BJ (cell line): ENCODE measurements at regions not wholly inside any gene's neighbourhood (a gene's known extent, or its start where the extent isn't known, plus 50 kb on each side); places are given as distances from the start of the nearest gene placed in this dataset.

ENCODE experiments used
- CTCF ChIA-PET: fragments of 350-600 bp; formaldehyde crosslinking; extraction: SDS; loops from one replicate; lab custom pipeline; 2021; ENCODE audit warnings: antibody characterized with exemption, inconsistent platforms; lab: Yijun Ruan, JAX
- POLR2A ChIA-PET: fragments of 300-600 bp; sonication (Branson Sonifier 250); formaldehyde crosslinking; extraction: SDS; loops from one replicate; lab custom pipeline; 2021; ENCODE audit warnings: antibody characterized with exemption; lab: Charles Lee
- DNase-seq: peaks from one replicate; pipeline ENCODE4 v3.0.0-alpha.2; 2011; ENCODE audit warnings: low read depth
- H3K27me3 ChIP-seq: 2 replicates; pipeline ENCODE4 v1.6.0; 2011; ENCODE audit warnings: low read length; ENCODE audit not compliant: control insufficient read depth, insufficient read depth
- H3K36me3 ChIP-seq: 2 replicates; pipeline ENCODE4 v1.5.1; 2011; ENCODE audit warnings: low read length; ENCODE audit not compliant: control insufficient read depth, insufficient read depth
- H3K4me3 ChIP-seq: 2 replicates; pipeline ENCODE4 v1.5.1; 2011; ENCODE audit warnings: low read depth, mild to moderate bottlenecking, control low read depth, low read length
- TF ChIP-seq, protein P1 (sequence below): IDR thresholded peaks from 2 replicates; pipeline ENCODE4 v1.5.1; 2011; ENCODE audit warnings: low read depth, mild to moderate bottlenecking, control low read depth, inconsistent platforms, low read length, moderate library complexity; ENCODE audit not compliant: insufficient read depth

DNA sequence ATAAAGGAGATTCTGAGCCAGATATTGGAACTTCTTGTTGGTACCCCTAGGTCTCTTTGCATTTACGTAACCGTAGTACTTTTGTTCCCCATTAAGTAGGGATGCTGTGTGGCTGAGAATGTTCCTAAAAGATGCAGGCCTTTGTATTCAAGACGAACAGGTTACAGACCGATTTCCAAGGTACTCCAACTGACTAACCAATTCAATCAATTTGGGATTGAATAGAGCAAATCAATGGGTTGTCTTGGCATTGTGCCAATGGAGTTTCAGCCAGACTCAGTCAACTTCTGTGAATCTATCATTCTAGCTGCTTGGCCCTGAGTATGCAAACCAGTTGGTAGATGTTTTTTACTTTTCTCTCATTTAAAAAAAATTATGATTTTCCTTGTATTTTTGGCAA is 347.3 kb upstream of the NPVF start:
- CTCF ChIA-PET: interaction anchor here (1.6 to 1.8 kb wide), 3 partner anchors 10 to 316 kb away, joined by 5 to 15 read pairs (median 6); no protein-coding TSS in a partner anchor
- H3K36me3 ChIP-seq: no peaks in the 10 kb centered on the region

DNA sequence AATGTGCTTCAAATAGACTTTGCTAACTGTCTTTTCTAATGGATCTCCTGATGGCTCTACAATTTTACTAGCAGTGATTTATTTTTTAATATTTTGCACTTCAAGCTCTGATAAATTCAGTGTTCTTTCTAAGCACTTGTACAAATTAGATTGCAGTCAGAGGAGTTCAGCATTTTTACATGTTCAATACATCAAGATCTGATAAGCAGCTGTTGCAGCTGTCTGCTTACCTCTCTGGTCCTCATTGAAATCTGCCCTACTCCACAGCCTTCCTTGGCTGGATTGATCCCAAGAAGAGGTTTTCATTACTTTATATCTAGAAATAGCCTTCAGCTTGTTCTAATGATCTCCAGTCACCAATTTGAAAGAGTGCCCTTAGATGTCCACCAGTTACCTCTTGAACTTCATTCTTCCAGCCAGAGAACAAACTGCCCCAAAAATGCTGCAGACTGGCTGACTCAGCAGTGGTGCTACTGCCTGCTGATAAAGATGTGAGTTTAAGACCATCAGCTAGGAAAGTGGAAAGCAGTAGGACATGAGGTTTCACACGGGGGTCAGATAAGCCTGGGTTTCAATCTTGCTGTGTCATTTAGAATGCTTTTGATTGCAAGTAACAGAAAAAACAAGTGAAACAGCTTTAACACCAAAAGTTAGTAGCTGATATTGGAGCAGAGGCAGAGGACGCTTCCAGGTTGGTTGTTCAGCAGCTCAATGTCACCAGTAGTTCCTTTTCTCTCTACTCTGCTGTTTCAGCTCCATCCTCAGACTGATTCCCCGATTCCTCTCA is 350.9 kb upstream of the NPVF start:
- POLR2A ChIA-PET: no interaction called here
- Histone ChIP-seq H3K27me3 (no peaks in the 10 kb centered on the region), H3K4me3 (no peak overlapping the region), H3K36me3 (no peaks in the 10 kb centered on the region)
- CTCF ChIA-PET: interaction anchor here (1.5 to 2.6 kb wide), 2 partner anchors 13 to 319 kb away, joined by 4 to 16 read pairs; no protein-coding TSS in a partner anchor
- DNase-seq: no peak
- TF ChIP-seq, protein P1, sequence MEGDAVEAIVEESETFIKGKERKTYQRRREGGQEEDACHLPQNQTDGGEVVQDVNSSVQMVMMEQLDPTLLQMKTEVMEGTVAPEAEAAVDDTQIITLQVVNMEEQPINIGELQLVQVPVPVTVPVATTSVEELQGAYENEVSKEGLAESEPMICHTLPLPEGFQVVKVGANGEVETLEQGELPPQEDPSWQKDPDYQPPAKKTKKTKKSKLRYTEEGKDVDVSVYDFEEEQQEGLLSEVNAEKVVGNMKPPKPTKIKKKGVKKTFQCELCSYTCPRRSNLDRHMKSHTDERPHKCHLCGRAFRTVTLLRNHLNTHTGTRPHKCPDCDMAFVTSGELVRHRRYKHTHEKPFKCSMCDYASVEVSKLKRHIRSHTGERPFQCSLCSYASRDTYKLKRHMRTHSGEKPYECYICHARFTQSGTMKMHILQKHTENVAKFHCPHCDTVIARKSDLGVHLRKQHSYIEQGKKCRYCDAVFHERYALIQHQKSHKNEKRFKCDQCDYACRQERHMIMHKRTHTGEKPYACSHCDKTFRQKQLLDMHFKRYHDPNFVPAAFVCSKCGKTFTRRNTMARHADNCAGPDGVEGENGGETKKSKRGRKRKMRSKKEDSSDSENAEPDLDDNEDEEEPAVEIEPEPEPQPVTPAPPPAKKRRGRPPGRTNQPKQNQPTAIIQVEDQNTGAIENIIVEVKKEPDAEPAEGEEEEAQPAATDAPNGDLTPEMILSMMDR: no peak

More for the DNA sequence above, 347.3 kb upstream of the NPVF start:
- no peaks in the 10 kb centered on the region for H3K27me3 ChIP-seq
- TF ChIP-seq, protein P1: no peak
- DNase-seq: no peak
- H3K4me3 ChIP-seq: no peak overlapping the region
- POLR2A ChIA-PET: no interaction called here

DNA sequence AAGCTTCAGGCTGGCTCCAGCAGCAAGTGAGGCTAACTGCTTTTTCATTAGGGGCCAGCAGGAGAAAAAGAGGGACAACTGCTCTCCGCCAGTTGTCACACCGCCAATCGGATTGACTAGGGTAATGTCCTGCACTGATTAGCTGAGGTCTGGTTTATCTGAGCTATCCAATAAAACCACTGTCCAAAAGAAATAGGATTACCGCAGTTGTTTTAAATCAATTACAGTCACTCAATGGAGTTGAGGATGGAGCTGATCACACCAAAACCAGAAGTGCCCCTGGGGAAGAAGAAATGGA is 351.4 kb upstream of the NPVF start:
- CTCF ChIA-PET: interaction anchor here (1.5 to 2.6 kb wide), 2 partner anchors 14 to 320 kb away, joined by 4 to 16 read pairs; no protein-coding TSS in a partner anchor
- no peak overlapping the region for H3K4me3 ChIP-seq

DNA sequence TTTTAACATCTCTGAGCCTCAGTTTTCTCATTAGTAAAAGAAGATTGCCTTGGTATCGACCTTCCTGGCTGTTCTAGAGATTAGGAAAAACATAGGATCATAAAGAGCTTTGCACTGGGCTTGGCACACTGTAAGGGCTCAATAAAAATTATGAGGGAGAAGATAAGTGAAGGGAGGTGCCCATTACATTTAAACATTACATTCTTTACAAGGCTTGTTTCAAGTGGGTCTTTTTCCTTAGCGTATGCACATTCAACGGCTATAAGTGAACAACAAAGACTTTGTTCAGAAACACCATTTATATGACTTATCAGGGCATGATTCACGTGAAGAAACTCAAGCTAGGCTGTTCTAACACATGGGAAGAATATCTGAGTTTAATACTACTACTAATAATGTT is 351.9 kb upstream of the NPVF start:
- Histone ChIP-seq H3K27me3 (no peaks in the 10 kb centered on the region), H3K36me3 (no peaks in the 10 kb centered on the region), H3K4me3 (no peak overlapping the region)
- POLR2A ChIA-PET: no interaction called here
- TF ChIP-seq, protein P1: no peak
- CTCF ChIA-PET: interaction anchor here (2.6 kb wide), 1 partner anchor 14 kb away, joined by 16 read pairs; no protein-coding TSS in a partner anchor
- no peak for DNase-seq

More for the DNA sequence above, 351.4 kb upstream of the NPVF start:
- H3K36me3 ChIP-seq: no peaks in the 10 kb centered on the region
- no peaks in the 10 kb centered on the region for H3K27me3 ChIP-seq
- POLR2A ChIA-PET: no interaction called here
- TF ChIP-seq, protein P1: no peak
- DNase-seq: no peak

DNA sequence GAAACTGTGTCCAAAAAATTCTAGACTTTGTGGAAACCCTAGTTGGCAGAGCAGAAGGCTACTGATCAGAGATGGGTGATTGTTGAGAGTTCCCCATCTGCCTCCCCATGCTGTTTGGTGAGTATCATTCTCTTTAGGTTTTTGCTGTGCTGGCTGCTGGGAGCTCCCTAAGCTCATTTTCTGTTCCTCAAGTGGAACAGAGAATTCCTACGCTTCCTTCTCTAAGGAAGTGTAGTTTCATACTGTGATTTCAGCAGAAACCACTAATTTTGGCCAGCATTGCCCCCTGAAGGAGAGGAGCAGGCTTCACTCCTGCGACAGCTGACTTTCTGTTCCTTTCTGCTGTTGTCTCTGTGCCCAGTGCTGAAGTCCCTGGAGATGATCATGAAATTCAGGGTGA is 355.3 kb upstream of the NPVF start:
- TF ChIP-seq, protein P1: no peak
- H3K27me3 ChIP-seq: no peaks in the 10 kb centered on the region
- ChIA-PET CTCF (interaction anchor here (0.6 kb wide), 1 partner anchor 167 kb away, joined by 3 read pairs; no protein-coding TSS in a partner anchor), POLR2A (no interaction called here)
- no peak for DNase-seq
- H3K36me3 ChIP-seq: no peaks in the 10 kb centered on the region
- H3K4me3 ChIP-seq: no peak overlapping the region
